Lower leg skin (tissue), 3 donors: ENCODE measurements at regions not wholly inside any gene's neighbourhood (a gene's known extent, or its start where the extent isn't known, plus 50 kb on each side); places are given as distances from the start of the nearest gene placed in this dataset.

Experiments
- CTCF ChIP-seq, 3 donors: fragments of 450-650 bp; IDR thresholded peaks; one replicate each; pipeline ENCODE4 v1.5.1; 2016; ENCODE audit warnings: antibody characterized with exemption in 3 of 3, mild to moderate bottlenecking in 3 of 3, moderate library complexity in 2 of 3
- POLR2A ChIP-seq, 2 donors: fragments of 450-650 bp; IDR thresholded peaks; one replicate each; pipeline ENCODE4 v1.6.1; 2016 to 2017; ENCODE audit warnings: antibody characterized with exemption in 2 of 2, mild to moderate bottlenecking in 1 of 2, moderate library complexity in 1 of 2

GRCh38 chr14:34262127-34262910, 199.7 kb downstream of the SPTSSA start:
- TF ChIP-seq CTCF (IDR thresholded peaks at IDR 0.05) (no peak), POLR2A (IDR thresholded peaks at IDR 0.05) (no peak)
